HUES64 (cell line): ENCODE measurements at regions not wholly inside any gene's neighbourhood (a gene's known extent, or its start where the extent isn't known, plus 50 kb on each side); places are given as distances from the start of the nearest gene placed in this dataset.

Source experiments
- H3K27ac ChIP-seq: 2 replicates; pipeline ENCODE4 v1.7.0; 2013; ENCODE audit warnings: low read depth, low read length, inconsistent platforms
- H3K27me3 ChIP-seq: 2 replicates; pipeline ENCODE4 v1.6.1; 2013; ENCODE audit warnings: mild to moderate bottlenecking, low read length; ENCODE audit not compliant: insufficient read depth
- H3K36me3 ChIP-seq: 2 replicates; pipeline ENCODE4 v1.6.1; 2013; ENCODE audit warnings: mild to moderate bottlenecking, low read length; ENCODE audit not compliant: insufficient read depth
- H3K4me1 ChIP-seq: 2 replicates; pipeline ENCODE4 v1.6.1; 2013; ENCODE audit warnings: mild to moderate bottlenecking, low read length, moderate library complexity; ENCODE audit not compliant: insufficient read depth
- H3K4me3 ChIP-seq: 2 replicates; pipeline ENCODE4 v1.5.1; 2013; ENCODE audit warnings: mild to moderate bottlenecking, low read length, moderate library complexity
- H3K9ac ChIP-seq: 2 replicates; pipeline ENCODE4 v1.6.1; 2013; ENCODE audit warnings: mild to moderate bottlenecking, low read depth, low read length
- H3K9me3 ChIP-seq: 2 replicates; pipeline ENCODE4 v1.6.1; 2013; ENCODE audit warnings: low read depth, low read length; ENCODE audit not compliant: insufficient read depth
- WGBS: fragments of 150-250, 120-280 bp; methylation state at CpG from one replicate; pipeline ENCODE4 v1.1.7; 2013; ENCODE audit warnings: missing lambda C conversion rate; 5-methylcytosine and 5-hydroxymethylcytosine counted together

- Histone ChIP-seq H3K36me3 (no peaks in the 10 kb centered on the region), H3K27ac (no peak overlapping the region), H3K9me3 (no peaks in the 10 kb centered on the region), H3K4me1 (0 out of 2 replicates have a peak, but pooled peaks cover 6% of the 10 kb centered on the region), H3K27me3 (no peaks in the 10 kb centered on the region), H3K9ac (no peak overlapping the region), H3K4me3 (no peak overlapping the region)
Observed at GRCh38 chr5:15261269-15261995, 238.5 kb upstream of the FBXL7 start.

GRCh38 chr5:15260356-15261268, 239.4 kb upstream of the FBXL7 start:
- 86% methylated on average over 7 of the region's 7 CpGs for WGBS
- no peaks in the 10 kb centered on the region for H3K36me3 ChIP-seq
- H3K27ac ChIP-seq, result no peak overlapping the region
- H3K9ac ChIP-seq, result no peak overlapping the region
- 0 out of 2 replicates have a peak, but pooled peaks cover 6% of the 10 kb centered on the region for H3K4me1 ChIP-seq
- no peak overlapping the region for H3K4me3 ChIP-seq
- no peaks in the 10 kb centered on the region for H3K27me3 ChIP-seq
- H3K9me3 ChIP-seq, result no peaks in the 10 kb centered on the region

GRCh38 chr5:15256485-15256884, 243.5 kb upstream of the FBXL7 start:
- 78% methylated on average over 3 of the region's 4 CpGs for WGBS

GRCh38 chr5:15255576-15255975, 244.4 kb upstream of the FBXL7 start:
- Histone ChIP-seq H3K27ac (no peak overlapping the region), H3K4me3 (no peak overlapping the region), H3K9me3 (no peaks in the 10 kb centered on the region), H3K4me1 (no peaks in the 10 kb centered on the region), H3K9ac (no peak overlapping the region), H3K27me3 (no peaks in the 10 kb centered on the region), H3K36me3 (no peaks in the 10 kb centered on the region)
- WGBS, result 80% methylated on average over 1 of the region's 2 CpGs

More at GRCh38 chr5:15256485-15256884, 243.5 kb upstream of the FBXL7 start:
- H3K9ac ChIP-seq, result no peak overlapping the region
- no peak overlapping the region for H3K27ac ChIP-seq
- H3K9me3 ChIP-seq, result no peaks in the 10 kb centered on the region
- no peaks in the 10 kb centered on the region for H3K4me1 ChIP-seq
- no peak overlapping the region for H3K4me3 ChIP-seq
- no peaks in the 10 kb centered on the region for H3K36me3 ChIP-seq
- no peaks in the 10 kb centered on the region for H3K27me3 ChIP-seq

GRCh38 chr5:15254607-15255006, 245.4 kb upstream of the FBXL7 start:
- Histone ChIP-seq H3K27ac (no peak overlapping the region), H3K4me3 (no peak overlapping the region), H3K27me3 (no peaks in the 10 kb centered on the region), H3K9me3 (no peaks in the 10 kb centered on the region), H3K4me1 (no peaks in the 10 kb centered on the region), H3K9ac (no peak overlapping the region), H3K36me3 (no peaks in the 10 kb centered on the region)
- WGBS, result 94% methylated on average over 3 of the region's 3 CpGs

GRCh38 chr5:15252331-15252730, 247.6 kb upstream of the FBXL7 start:
- Histone ChIP-seq H3K36me3 (no peaks in the 10 kb centered on the region), H3K27me3 (no peaks in the 10 kb centered on the region), H3K4me1 (no peaks in the 10 kb centered on the region), H3K9me3 (no peaks in the 10 kb centered on the region), H3K27ac (no peak overlapping the region), H3K9ac (no peak overlapping the region), H3K4me3 (no peak overlapping the region)
- WGBS, result 100% methylated on average over 3 of the region's 3 CpGs

- Histone ChIP-seq H3K36me3 (no peaks in the 10 kb centered on the region), H3K9ac (no peak overlapping the region), H3K27me3 (no peaks in the 10 kb centered on the region), H3K9me3 (peaks cover 8% of the 10 kb centered on the region; the same call in 1 of the 2 replicates), H3K27ac (no peak overlapping the region), H3K4me3 (no peak overlapping the region), H3K4me1 (no peaks in the 10 kb centered on the region)
- WGBS, result 87% methylated on average over 2 of the region's 3 CpGs
Observed at GRCh38 chr5:15249152-15249551, 250.8 kb upstream of the FBXL7 start.

- H3K36me3 ChIP-seq, result no peaks in the 10 kb centered on the region
- H3K27me3 ChIP-seq, result no peaks in the 10 kb centered on the region
- no peak overlapping the region for H3K4me3 ChIP-seq
- H3K4me1 ChIP-seq, result no peaks in the 10 kb centered on the region
- peaks cover 8% of the 10 kb centered on the region; the same call in 1 of the 2 replicates for H3K9me3 ChIP-seq
- no peak overlapping the region for H3K9ac ChIP-seq
- H3K27ac ChIP-seq, result no peak overlapping the region
Observed at GRCh38 chr5:15248731-15249130, 251.2 kb upstream of the FBXL7 start.

- Histone ChIP-seq H3K27me3 (no peaks in the 10 kb centered on the region), H3K4me1 (no peaks in the 10 kb centered on the region), H3K36me3 (no peaks in the 10 kb centered on the region), H3K27ac (no peak overlapping the region), H3K9me3 (peaks cover 10% of the 10 kb centered on the region; the same call in 1 of the 2 replicates), H3K4me3 (no peak overlapping the region), H3K9ac (no peak overlapping the region)
- WGBS, result no CpG with 5 or more reads among the region's 1 CpG
Observed at GRCh38 chr5:15245913-15246312, 254.1 kb upstream of the FBXL7 start.

- no peak overlapping the region for H3K4me3 ChIP-seq
- H3K4me1 ChIP-seq, result no peaks in the 10 kb centered on the region
- no peaks in the 10 kb centered on the region for H3K27me3 ChIP-seq
- H3K36me3 ChIP-seq, result no peaks in the 10 kb centered on the region
- H3K9ac ChIP-seq, result no peak overlapping the region
- H3K27ac ChIP-seq, result no peak overlapping the region
- H3K9me3 ChIP-seq, result peaks cover 21% of the 10 kb centered on the region
- WGBS, result 97% methylated on average over 4 of the region's 4 CpGs
Observed at GRCh38 chr5:15243301-15244020, 256.5 kb upstream of the FBXL7 start.
